Activated CD4-positive, alpha-beta memory T cell treated with anti-CD3 and anti-CD28 coated beads for 36 hours (primary cell): ENCODE measurements at regions not wholly inside any gene's neighbourhood (a gene's known extent, or its start where the extent isn't known, plus 50 kb on each side); places are given as distances from the start of the nearest gene placed in this dataset.

Experiments used
- CTCF ChIA-PET: fragments of 350-600 bp; sonication (Branson Sonifier 250); formaldehyde crosslinking; loops from one replicate; lab custom pipeline; 2021; ENCODE audit warnings: antibody characterized with exemption, inconsistent platforms; lab: Charles Lee
- POLR2A ChIA-PET: fragments of 350-600 bp; sonication (Branson Sonifier 250); formaldehyde crosslinking; loops from one replicate; lab custom pipeline; 2021; ENCODE audit warnings: antibody characterized with exemption; lab: Charles Lee
- DNase-seq: peaks from one replicate; pipeline ENCODE4 v3.0.0-alpha.2; 2020
- H3K27ac Mint-ChIP-seq: one replicate; pipeline ENCODE4 v1.8.0; 2021; ENCODE audit warnings: mixed read lengths
- H3K27me3 Mint-ChIP-seq: one replicate; pipeline ENCODE4 v1.8.0; 2021; ENCODE audit warnings: mixed read lengths
- H3K36me3 Mint-ChIP-seq: one replicate; pipeline ENCODE4 v1.8.0; 2021; ENCODE audit warnings: mixed read lengths
- H3K4me1 Mint-ChIP-seq: one replicate; pipeline ENCODE4 v1.8.0; 2021; ENCODE audit warnings: low read depth, mixed read lengths
- H3K4me3 Mint-ChIP-seq: one replicate; pipeline ENCODE4 v1.8.0; 2021; ENCODE audit warnings: mild to moderate bottlenecking, mixed read lengths
- H3K9me3 Mint-ChIP-seq: one replicate; pipeline ENCODE4 v1.8.0; 2021; ENCODE audit warnings: mixed read lengths
- intact Hi-C: fragments of 100-400 bp; cut with micrococcal nuclease; formaldehyde crosslinking; loops from one replicate; pipeline ENCODE4 v1.15.1; 2023

GRCh38 chr5:67494186-67494855 is 297.7 kb upstream of the CD180 start:
- no peak overlapping the region for H3K4me3 Mint-ChIP-seq
- H3K9me3 Mint-ChIP-seq, result peaks cover 2% of the 10 kb centered on the region
- no peaks in the 10 kb centered on the region for H3K27me3 Mint-ChIP-seq
- DNase-seq, result no peak
- no peaks in the 10 kb centered on the region for H3K36me3 Mint-ChIP-seq
- ChIA-PET CTCF (interaction anchor here (0.7 kb wide), 1 partner anchor 165 kb away, joined by 3 read pairs; no protein-coding TSS in a partner anchor), POLR2A (no interaction called here)
- no peak overlapping the region for H3K27ac Mint-ChIP-seq
- intact Hi-C loops, result no loop called here
- H3K4me1 Mint-ChIP-seq, result peaks cover 2% of the 10 kb centered on the region

- no peak for DNase-seq
- no peaks in the 10 kb centered on the region for H3K36me3 Mint-ChIP-seq
- intact Hi-C loops, result no loop called here
- H3K27me3 Mint-ChIP-seq, result no peaks in the 10 kb centered on the region
- ChIA-PET CTCF (interaction anchor here (0.7 kb wide), 1 partner anchor 166 kb away, joined by 3 read pairs; no protein-coding TSS in a partner anchor), POLR2A (no interaction called here)
- H3K4me1 Mint-ChIP-seq, result peaks cover 2% of the 10 kb centered on the region
- no peak overlapping the region for H3K4me3 Mint-ChIP-seq
- no peaks in the 10 kb centered on the region for H3K9me3 Mint-ChIP-seq
- H3K27ac Mint-ChIP-seq, result no peak overlapping the region
These were observed 297.1 kb upstream of the CD180 start for GRCh38 chr5:67493676-67494075.

GRCh38 chr5:67490543-67491321 is 294.1 kb upstream of the CD180 start:
- POLR2A ChIA-PET, result interaction anchor here (0.6 kb wide), 1 partner anchor 1913 kb away, joined by 3 read pairs; no protein-coding TSS in a partner anchor
- CTCF ChIA-PET, result no interaction called here
- Mint-ChIP-seq H3K4me1 (peaks cover 2% of the 10 kb centered on the region), H3K27me3 (no peaks in the 10 kb centered on the region), H3K36me3 (no peaks in the 10 kb centered on the region), H3K4me3 (no peak overlapping the region), H3K9me3 (no peaks in the 10 kb centered on the region), H3K27ac (no peak overlapping the region)
- intact Hi-C loops, result no loop called here
- no peak for DNase-seq

- Mint-ChIP-seq H3K27me3 (no peaks in the 10 kb centered on the region), H3K9me3 (no peaks in the 10 kb centered on the region), H3K4me3 (no peak overlapping the region), H3K4me1 (peaks cover 2% of the 10 kb centered on the region), H3K27ac (no peak overlapping the region), H3K36me3 (no peaks in the 10 kb centered on the region)
- intact Hi-C loops, result no loop called here
- DNase-seq, result no peak
- ChIA-PET POLR2A (no interaction called here), CTCF (no interaction called here)
These were observed 292.3 kb upstream of the CD180 start for GRCh38 chr5:67488885-67489284.

GRCh38 chr5:67487862-67488261 is 291.3 kb upstream of the CD180 start:
- ChIA-PET POLR2A (no interaction called here), CTCF (no interaction called here)
- no peaks in the 10 kb centered on the region for H3K9me3 Mint-ChIP-seq
- H3K27me3 Mint-ChIP-seq, result no peaks in the 10 kb centered on the region
- DNase-seq, result no peak
- no peak overlapping the region for H3K27ac Mint-ChIP-seq
- H3K4me3 Mint-ChIP-seq, result no peak overlapping the region
- no peaks in the 10 kb centered on the region for H3K36me3 Mint-ChIP-seq
- H3K4me1 Mint-ChIP-seq, result peaks cover 4% of the 10 kb centered on the region
- intact Hi-C loops, result no loop called here

- no peak overlapping the region for H3K27ac Mint-ChIP-seq
- DNase-seq, result no peak
- H3K36me3 Mint-ChIP-seq, result no peaks in the 10 kb centered on the region
- H3K4me1 Mint-ChIP-seq, result peaks cover 4% of the 10 kb centered on the region
- H3K9me3 Mint-ChIP-seq, result no peaks in the 10 kb centered on the region
- POLR2A ChIA-PET, result no interaction called here
- CTCF ChIA-PET, result interaction anchor here (0.7 kb wide), 1 partner anchor 14 kb away, joined by 3 read pairs; no protein-coding TSS in a partner anchor
- H3K4me3 Mint-ChIP-seq, result no peak overlapping the region
- peaks cover 10% of the 10 kb centered on the region for H3K27me3 Mint-ChIP-seq
- intact Hi-C loops, result no loop called here
These were observed 286.9 kb upstream of the CD180 start for GRCh38 chr5:67483453-67484030.

- no peak overlapping the region for H3K27ac Mint-ChIP-seq
- H3K4me3 Mint-ChIP-seq, result no peak overlapping the region
- DNase-seq, result no peak
- H3K27me3 Mint-ChIP-seq, result peaks cover 13% of the 10 kb centered on the region
- H3K36me3 Mint-ChIP-seq, result no peaks in the 10 kb centered on the region
- ChIA-PET CTCF (no interaction called here), POLR2A (no interaction called here)
- H3K4me1 Mint-ChIP-seq, result peaks cover 4% of the 10 kb centered on the region
- H3K9me3 Mint-ChIP-seq, result no peaks in the 10 kb centered on the region
- intact Hi-C loops, result no loop called here
These were observed 284.8 kb upstream of the CD180 start for GRCh38 chr5:67481362-67481761.

- Mint-ChIP-seq H3K4me1 (peaks cover under 1% of the 10 kb centered on the region), H3K9me3 (no peaks in the 10 kb centered on the region), H3K27ac (no peak overlapping the region), H3K27me3 (peaks cover 13% of the 10 kb centered on the region), H3K36me3 (no peaks in the 10 kb centered on the region), H3K4me3 (no peak overlapping the region)
- intact Hi-C loops, result no loop called here
- no peak for DNase-seq
- CTCF ChIA-PET, result no interaction called here
- POLR2A ChIA-PET, result no interaction called here
These were observed 281.7 kb upstream of the CD180 start for GRCh38 chr5:67478337-67478736.

GRCh38 chr5:67476995-67477394 is 280.4 kb upstream of the CD180 start:
- no peaks in the 10 kb centered on the region for H3K36me3 Mint-ChIP-seq
- ChIA-PET CTCF (no interaction called here), POLR2A (no interaction called here)
- no peak overlapping the region for H3K27ac Mint-ChIP-seq
- no peak overlapping the region for H3K4me3 Mint-ChIP-seq
- DNase-seq, result no peak
- no peaks in the 10 kb centered on the region for H3K4me1 Mint-ChIP-seq
- intact Hi-C loops, result no loop called here
- peaks cover 8% of the 10 kb centered on the region for H3K27me3 Mint-ChIP-seq
- no peaks in the 10 kb centered on the region for H3K9me3 Mint-ChIP-seq

- no peak for DNase-seq
- Mint-ChIP-seq H3K36me3 (no peaks in the 10 kb centered on the region), H3K4me3 (no peak overlapping the region), H3K9me3 (no peaks in the 10 kb centered on the region), H3K27ac (no peak overlapping the region), H3K4me1 (no peaks in the 10 kb centered on the region), H3K27me3 (peaks cover 8% of the 10 kb centered on the region)
- CTCF ChIA-PET, result no interaction called here
- intact Hi-C loops, result no loop called here
- POLR2A ChIA-PET, result no interaction called here
These were observed 279.9 kb upstream of the CD180 start for GRCh38 chr5:67476531-67476930.

- Mint-ChIP-seq H3K27me3 (peaks cover 6% of the 10 kb centered on the region), H3K4me3 (no peak overlapping the region), H3K4me1 (no peaks in the 10 kb centered on the region), H3K9me3 (no peaks in the 10 kb centered on the region), H3K36me3 (no peaks in the 10 kb centered on the region), H3K27ac (no peak overlapping the region)
- no peak for DNase-seq
- intact Hi-C loops, result no loop called here
- POLR2A ChIA-PET, result no interaction called here
- CTCF ChIA-PET, result no interaction called here
These were observed 278.9 kb upstream of the CD180 start for GRCh38 chr5:67475489-67475888.

GRCh38 chr5:67474597-67475238 is 278.1 kb upstream of the CD180 start:
- H3K27ac Mint-ChIP-seq, result no peak overlapping the region
- intact Hi-C loops, result no loop called here
- H3K4me1 Mint-ChIP-seq, result no peaks in the 10 kb centered on the region
- H3K9me3 Mint-ChIP-seq, result no peaks in the 10 kb centered on the region
- ChIA-PET CTCF (no interaction called here), POLR2A (no interaction called here)
- DNase-seq, result no peak
- peaks cover 4% of the 10 kb centered on the region for H3K27me3 Mint-ChIP-seq
- H3K4me3 Mint-ChIP-seq, result no peak overlapping the region
- no peaks in the 10 kb centered on the region for H3K36me3 Mint-ChIP-seq
